ENCODE measurements at regions not wholly inside any gene's neighbourhood (a gene's known extent, or its start where the extent isn't known, plus 50 kb on each side); places are given as distances from the start of the nearest gene placed in this dataset.
"Not testable (repeated sequence)": the region's sequence is repeated elsewhere in the genome, so short reads cannot be mapped to it uniquely, and the experiment has no call there.

- DNase-seq, result no peak
Measured at GRCh38 chr6:67722861-67723261, 912.2 kb upstream of the ADGRB3 start.

- DNase-seq, result no peak
Measured at GRCh38 chr6:67717281-67717680, 917.8 kb upstream of the ADGRB3 start.

GRCh38 chr6:67706388-67706787, 928.7 kb upstream of the ADGRB3 start:
- no peak for DNase-seq

GRCh38 chr6:67698534-67698933, 936.5 kb upstream of the ADGRB3 start:
- no peak for DNase-seq

- no peak for DNase-seq
Measured at GRCh38 chr6:67694127-67694526, 941.0 kb upstream of the ADGRB3 start.

- no peak for DNase-seq
Measured at GRCh38 chr6:67689329-67689728, 945.8 kb upstream of the ADGRB3 start.

GRCh38 chr6:67687396-67687795, 947.7 kb upstream of the ADGRB3 start:
- DNase-seq, result no peak

- DNase-seq, result not testable (repeated sequence)
Measured at GRCh38 chr6:67686225-67686624, 948.9 kb upstream of the ADGRB3 start.

- no peak for DNase-seq
Measured at GRCh38 chr6:67683960-67684359, 951.1 kb upstream of the ADGRB3 start.

- DNase-seq, result no peak
Measured at GRCh38 chr6:67680297-67680932, 954.7 kb upstream of the ADGRB3 start.

- no peak for DNase-seq
Measured at GRCh38 chr6:67679566-67680296, 955.4 kb upstream of the ADGRB3 start.

GRCh38 chr6:67676892-67677291, 958.2 kb upstream of the ADGRB3 start:
- no peak for DNase-seq

GRCh38 chr6:67667637-67668422, 967.3 kb upstream of the ADGRB3 start:
- no peak for DNase-seq

GRCh38 chr6:67666177-67666964, 968.7 kb upstream of the ADGRB3 start:
- DNase-seq, result no peak

GRCh38 chr6:67664942-67665341, 970.1 kb upstream of the ADGRB3 start:
- no peak for DNase-seq

- no peak for DNase-seq
Measured at GRCh38 chr6:67663105-67663895, 971.8 kb upstream of the ADGRB3 start.

GRCh38 chr6:67653561-67653960, 981.5 kb upstream of the ADGRB3 start:
- no peak for DNase-seq

- DNase-seq, result no peak
Measured at GRCh38 chr6:67646550-67646949, 988.5 kb upstream of the ADGRB3 start.

GRCh38 chr6:67643281-67643680, 991.8 kb upstream of the ADGRB3 start:
- no peak for DNase-seq

GRCh38 chr6:67642582-67642981, 992.5 kb upstream of the ADGRB3 start:
- DNase-seq, result no peak

- DNase-seq, result no peak
Measured at GRCh38 chr6:67640484-67640883, 994.6 kb upstream of the ADGRB3 start.

- no peak for DNase-seq
Measured at GRCh38 chr6:67639161-67639560, 995.9 kb upstream of the ADGRB3 start.

Measured in CD4-positive, alpha-beta T cell treated with Interleukin-1 beta for 1 hour (primary cell).